Lower leg skin (tissue), 3 donors: ENCODE measurements at regions not wholly inside any gene's neighbourhood (a gene's known extent, or its start where the extent isn't known, plus 50 kb on each side); places are given as distances from the start of the nearest gene placed in this dataset.

Experiments
- POLR2A ChIP-seq, 2 donors: fragments of 450-650 bp; IDR thresholded peaks; one replicate each; pipeline ENCODE4 v1.6.1; 2016 to 2017; ENCODE audit warnings: antibody characterized with exemption in 2 of 2, mild to moderate bottlenecking in 1 of 2, moderate library complexity in 1 of 2
- TF ChIP-seq, protein P1 (sequence below), 3 donors: fragments of 450-650 bp; IDR thresholded peaks; one replicate each; pipeline ENCODE4 v1.5.1; 2016; ENCODE audit warnings: antibody characterized with exemption in 3 of 3, mild to moderate bottlenecking in 3 of 3, moderate library complexity in 2 of 3

DNA sequence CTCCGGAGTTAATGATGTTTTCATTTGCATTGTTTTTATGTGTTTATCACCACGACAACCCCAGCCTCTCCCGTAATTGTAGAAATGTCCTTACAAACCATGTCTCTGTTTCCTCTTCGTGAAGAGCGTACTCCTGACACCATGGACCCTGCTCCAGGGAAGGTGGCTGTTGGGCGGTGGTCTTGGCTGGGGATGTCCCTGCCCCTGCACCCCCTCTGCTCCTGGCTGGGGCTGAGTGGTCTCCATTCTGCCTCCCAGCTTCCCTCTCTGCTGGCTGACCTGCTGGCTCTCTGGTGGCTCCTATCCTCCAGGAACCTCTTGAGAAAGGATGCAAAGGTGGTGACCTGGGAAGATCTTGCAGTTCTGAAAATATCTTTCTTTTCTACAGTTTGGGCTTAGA, 81.1 kb downstream of the ASB1 start:
- no peak for TF ChIP-seq POLR2A (IDR thresholded peaks at IDR 0.05)
- TF ChIP-seq, protein P1, sequence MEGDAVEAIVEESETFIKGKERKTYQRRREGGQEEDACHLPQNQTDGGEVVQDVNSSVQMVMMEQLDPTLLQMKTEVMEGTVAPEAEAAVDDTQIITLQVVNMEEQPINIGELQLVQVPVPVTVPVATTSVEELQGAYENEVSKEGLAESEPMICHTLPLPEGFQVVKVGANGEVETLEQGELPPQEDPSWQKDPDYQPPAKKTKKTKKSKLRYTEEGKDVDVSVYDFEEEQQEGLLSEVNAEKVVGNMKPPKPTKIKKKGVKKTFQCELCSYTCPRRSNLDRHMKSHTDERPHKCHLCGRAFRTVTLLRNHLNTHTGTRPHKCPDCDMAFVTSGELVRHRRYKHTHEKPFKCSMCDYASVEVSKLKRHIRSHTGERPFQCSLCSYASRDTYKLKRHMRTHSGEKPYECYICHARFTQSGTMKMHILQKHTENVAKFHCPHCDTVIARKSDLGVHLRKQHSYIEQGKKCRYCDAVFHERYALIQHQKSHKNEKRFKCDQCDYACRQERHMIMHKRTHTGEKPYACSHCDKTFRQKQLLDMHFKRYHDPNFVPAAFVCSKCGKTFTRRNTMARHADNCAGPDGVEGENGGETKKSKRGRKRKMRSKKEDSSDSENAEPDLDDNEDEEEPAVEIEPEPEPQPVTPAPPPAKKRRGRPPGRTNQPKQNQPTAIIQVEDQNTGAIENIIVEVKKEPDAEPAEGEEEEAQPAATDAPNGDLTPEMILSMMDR (IDR thresholded peaks at IDR 0.05): no peak
